GM12878 (cell line): ENCODE measurements at regions not wholly inside any gene's neighbourhood (a gene's known extent, or its start where the extent isn't known, plus 50 kb on each side); places are given as distances from the start of the nearest gene placed in this dataset.

Source experiments
- CBX5 ChIP-seq: sonication (generic); IDR thresholded peaks from 2 replicates; pipeline ENCODE4 v1.6.1; 2016; ENCODE audit warnings: low read depth, moderate library complexity, mild to moderate bottlenecking, inconsistent platforms
- CHD2 ChIP-seq: IDR thresholded peaks from 2 replicates; pipeline ENCODE4 v1.6.1; 2011; ENCODE audit warnings: low read depth, low read length, improper control_type of control experiment, borderline replicate concordance
- CTCF ChIP-seq, 3 experiments: IDR thresholded peaks in 2 of 3; conservative IDR thresholded peaks in 1 of 3; 2 replicates each; pipeline ENCODE4 v1.5.1; 2011; ENCODE audit warnings: low read depth in 3 of 3, low read length in 3 of 3, mild to moderate bottlenecking in 3 of 3, control low read depth in 2 of 3, moderate library complexity in 2 of 3, inconsistent platforms in 1 of 3, mixed read lengths in 1 of 3; ENCODE audit not compliant: control insufficient read depth in 2 of 3, insufficient read depth in 1 of 3; ENCODE audit errors: extremely low read depth in 1 of 3
- EED ChIP-seq: sonication (generic); IDR thresholded peaks from 2 replicates; pipeline ENCODE4 v1.6.1; 2016; ENCODE audit warnings: antibody characterized with exemption, low read depth
- HDAC2 ChIP-seq: fragments of 200-600 bp; sonication (generic); IDR thresholded peaks from 2 replicates; pipeline ENCODE4 v1.6.1; 2017
- IRF3 ChIP-seq: fragments of 450-650 bp; IDR thresholded peaks from 2 replicates; pipeline ENCODE4 v1.6.1; 2014; ENCODE audit warnings: mild to moderate bottlenecking
- JUNB ChIP-seq: IDR thresholded peaks from 2 replicates; pipeline ENCODE4 v1.6.1; 2016; ENCODE audit warnings: antibody characterized with exemption, mild to moderate bottlenecking
- MAX ChIP-seq: IDR thresholded peaks from 2 replicates; pipeline ENCODE4 v1.6.1; 2012; ENCODE audit warnings: low read depth, low read length, improper control_type of control experiment
- NFIC ChIP-seq: IDR thresholded peaks from 2 replicates; pipeline ENCODE4 v1.6.1; 2012; ENCODE audit warnings: low read depth, mild to moderate bottlenecking, inconsistent platforms, low read length, moderate library complexity
- PAX5 ChIP-seq: IDR thresholded peaks from 2 replicates; pipeline ENCODE4 v1.6.1; 2011; ENCODE audit warnings: low read depth, low read length, borderline replicate concordance
- SKIL ChIP-seq: fragments of 450-650 bp; IDR thresholded peaks from 2 replicates; pipeline ENCODE4 v1.6.1; 2017; ENCODE audit warnings: mild to moderate bottlenecking, low read depth, inconsistent platforms; ENCODE audit not compliant: poor library complexity, severe bottlenecking
- TCF3 ChIP-seq: IDR thresholded peaks from 2 replicates; pipeline ENCODE4 v1.6.1; 2012; ENCODE audit warnings: low read depth, mild to moderate bottlenecking, low read length, borderline replicate concordance; ENCODE audit not compliant: insufficient read depth
- YY1 ChIP-seq: IDR thresholded peaks from 2 replicates; pipeline ENCODE4 v1.6.1; 2011; ENCODE audit warnings: low read depth, mild to moderate bottlenecking, low read length
- ZNF217 ChIP-seq: fragments of 450-650 bp; IDR thresholded peaks from 2 replicates; pipeline ENCODE4 v1.6.1; 2017; ENCODE audit warnings: antibody characterized with exemption, mild to moderate bottlenecking
- ZZZ3 ChIP-seq: IDR thresholded peaks from 2 replicates; pipeline ENCODE4 v1.6.1; 2011; ENCODE audit warnings: low read depth; ENCODE audit not compliant: control insufficient read depth, insufficient read length

GRCh38 chr12:124147575-124147974 lies 147.3 kb upstream of the RFLNA start (continued):
- peak; percentile 29; the same call in 1 of the 2 replicates for TF ChIP-seq JUNB
- TF ChIP-seq TCF3: no peak
- TF ChIP-seq SKIL: no peak
- no peak for TF ChIP-seq ZNF217
- TF ChIP-seq EED: 0 out of 2 replicates have a peak, but pooled peaks have one; percentile 42
- TF ChIP-seq NFIC: peak; percentile 62
- no peak for TF ChIP-seq HDAC2
- TF ChIP-seq ZZZ3: no peak
- TF ChIP-seq MAX: no peak
- TF ChIP-seq CBX5: no peak
- TF ChIP-seq CHD2: no peak
- no peak for TF ChIP-seq PAX5
- no peak for TF ChIP-seq YY1
- no peak for TF ChIP-seq IRF3
- no peak for TF ChIP-seq CTCF (IDR thresholded peaks at IDR 0.05 in 2 of 3, conservative IDR thresholded peaks at IDR 0.05 in 1 of 3; ENCODE audit: control insufficient read depth in 2 of 3, extremely low read depth in 1 of 3, insufficient read depth in 1 of 3, low read depth in 3 of 3, low read length in 3 of 3)
